HG03558 (cell line): ENCODE measurements at regions not wholly inside any gene's neighbourhood (a gene's known extent, or its start where the extent isn't known, plus 50 kb on each side); places are given as distances from the start of the nearest gene placed in this dataset.
"Not testable (repeated sequence)": the region's sequence is repeated elsewhere in the genome, so short reads cannot be mapped to it uniquely, and the experiment has no call there.

Source experiments
- ATAC-seq: cut with Tn5 transposase; IDR thresholded peaks from one replicate; pipeline ENCODE4 v1.9.1; 2021; ENCODE audit warnings: moderate number of reproducible peaks; ENCODE audit not compliant: unreplicated experiment; ENCODE audit errors: extremely low read depth

DNA sequence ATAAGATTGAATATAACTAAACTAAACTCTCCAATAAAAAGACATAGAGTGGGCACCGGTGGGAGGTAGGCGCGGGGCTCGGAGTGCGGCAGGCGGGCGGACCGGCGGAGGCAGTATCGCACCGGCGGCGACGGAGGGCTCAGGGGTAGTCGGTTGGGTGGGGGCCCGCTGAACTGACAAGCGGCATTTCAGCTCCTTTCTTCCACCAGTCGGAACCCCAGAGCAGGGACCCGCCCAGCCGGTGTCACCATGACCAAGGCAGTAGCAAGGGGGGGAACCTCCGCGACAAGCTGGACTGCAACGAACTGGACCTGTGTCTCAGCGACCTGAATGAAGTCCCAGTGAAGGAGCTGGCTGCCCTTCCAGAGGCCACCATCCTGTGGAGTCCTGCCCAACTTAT is 156.7 kb downstream of the HINT1 start:
- no peak for ATAC-seq

DNA sequence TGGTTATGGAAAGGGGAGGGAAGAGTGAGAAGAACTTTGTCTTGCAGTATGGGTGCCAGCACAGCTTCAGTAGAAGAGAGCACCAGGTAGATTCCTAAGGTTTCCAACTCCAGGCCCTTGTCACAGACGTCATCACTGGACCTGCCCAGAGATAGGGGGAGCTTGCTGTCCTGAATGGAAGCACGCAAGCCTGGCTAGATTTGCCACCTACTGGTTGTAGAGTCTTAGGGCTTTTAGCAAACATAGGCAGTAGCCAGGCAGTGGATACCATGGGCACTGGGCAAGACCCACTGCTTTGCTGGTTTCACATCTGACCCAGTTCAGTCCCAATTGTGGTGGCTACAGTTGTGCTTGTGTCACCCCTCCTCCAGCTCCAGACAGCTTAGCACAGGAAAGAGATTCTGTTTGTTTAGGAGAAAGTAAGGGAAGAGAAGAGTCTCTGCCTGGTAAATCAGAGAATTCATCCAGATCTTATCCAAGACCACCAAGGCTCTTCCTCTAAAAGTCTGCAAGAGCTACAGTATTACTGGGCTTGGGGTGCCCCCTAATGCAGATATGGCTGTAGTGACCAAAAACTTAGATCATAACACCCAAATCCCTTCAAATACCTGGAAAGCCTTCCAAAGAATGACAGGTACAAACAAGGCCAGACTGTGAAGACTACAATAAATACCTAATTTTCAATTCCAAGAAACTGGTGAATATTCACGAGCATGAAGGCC is 158.9 kb downstream of the HINT1 start:
- ATAC-seq, result no peak

DNA sequence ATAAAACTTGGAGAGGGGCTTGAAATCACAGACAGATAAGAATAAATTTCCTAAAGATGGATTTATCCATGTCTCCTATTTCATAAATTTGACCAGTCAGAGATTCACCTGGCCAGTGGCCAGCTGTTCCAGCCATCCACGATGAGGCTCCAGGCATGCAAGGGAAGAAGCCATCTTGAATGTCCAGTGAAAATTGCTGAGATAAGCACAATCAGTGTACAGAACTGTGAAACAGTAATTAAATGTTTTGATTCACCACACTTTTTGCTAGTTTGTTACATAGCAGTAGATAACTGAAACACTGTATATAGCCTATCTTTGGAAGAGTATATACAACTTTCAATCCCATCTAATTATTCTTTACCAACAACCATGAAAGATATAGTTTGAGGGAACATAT is 163.5 kb downstream of the HINT1 start:
- ATAC-seq, result no peak

DNA sequence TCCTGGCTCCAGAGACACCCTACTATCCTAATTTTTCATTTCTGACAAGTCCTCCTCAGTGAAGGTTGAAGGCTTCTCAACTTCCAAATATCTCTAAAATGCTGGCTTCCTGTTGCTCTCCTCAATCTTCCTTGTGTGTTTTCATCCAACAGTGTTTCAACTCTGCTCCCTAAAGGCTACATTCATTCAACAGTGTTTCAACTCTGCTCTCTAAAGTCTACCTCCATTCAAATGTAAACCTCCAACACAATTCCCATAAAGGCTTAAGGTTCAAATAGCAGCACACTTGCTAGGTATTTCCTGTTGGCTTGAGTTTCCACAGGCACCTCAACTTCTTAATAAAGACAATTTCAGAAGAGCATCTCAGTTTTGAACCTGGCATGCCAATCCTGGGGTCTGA is 164.8 kb downstream of the HINT1 start:
- no peak for ATAC-seq

DNA sequence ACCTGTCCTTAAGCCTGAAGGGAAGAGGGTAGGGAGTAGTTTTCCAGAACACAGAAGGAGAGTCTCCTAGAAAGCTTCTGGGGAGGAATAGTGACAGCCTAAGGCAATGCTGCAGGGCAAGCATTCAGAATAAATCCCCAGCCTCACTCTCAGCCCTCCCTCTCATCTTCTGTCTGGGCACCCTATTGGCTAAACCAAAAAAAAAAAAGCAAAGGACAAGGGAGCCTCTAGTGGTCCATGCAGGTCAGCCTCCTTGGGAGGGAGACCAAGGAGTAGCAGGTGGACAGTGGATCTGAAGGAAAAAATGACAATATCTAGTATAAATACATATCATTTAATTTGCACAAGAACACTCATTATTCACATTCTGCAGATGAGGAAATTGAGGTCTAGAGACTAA is 168.3 kb downstream of the HINT1 start:
- ATAC-seq, result not testable (repeated sequence)

DNA sequence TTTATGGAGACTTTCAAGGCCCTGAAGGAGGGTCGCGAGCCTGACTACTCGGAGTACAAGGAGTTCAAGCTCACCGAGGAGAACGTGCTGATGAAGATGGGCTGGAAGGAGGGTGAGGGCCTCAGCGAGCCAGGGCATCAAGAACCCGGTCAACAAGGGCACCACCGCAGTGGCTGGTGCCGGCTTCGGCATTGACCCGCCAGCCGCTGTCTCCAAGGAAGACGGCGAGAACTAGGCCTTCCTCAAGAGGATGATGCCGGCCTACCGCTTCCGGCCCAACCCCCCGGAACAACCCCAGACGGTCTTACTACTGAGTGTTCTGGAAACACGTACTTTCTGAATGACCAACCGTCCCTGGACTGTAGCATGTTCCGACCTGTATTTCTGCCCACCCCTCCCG is 169.2 kb downstream of the HINT1 start:
- no peak for ATAC-seq

DNA sequence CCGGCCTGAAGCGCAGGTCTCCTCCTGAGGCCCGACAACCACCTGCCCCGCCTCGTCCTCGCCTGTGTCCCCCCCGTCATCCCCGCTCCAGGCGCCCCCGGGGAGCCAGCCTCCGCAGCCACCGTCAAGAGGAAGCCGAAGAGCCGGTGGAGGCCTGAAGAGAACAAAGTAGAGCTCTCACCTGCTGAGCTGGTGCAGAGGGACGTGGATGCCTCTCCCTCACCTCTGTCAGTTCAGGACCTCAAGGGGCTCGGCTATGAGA is 169.9 kb downstream of the HINT1 start:
- no peak for ATAC-seq

DNA sequence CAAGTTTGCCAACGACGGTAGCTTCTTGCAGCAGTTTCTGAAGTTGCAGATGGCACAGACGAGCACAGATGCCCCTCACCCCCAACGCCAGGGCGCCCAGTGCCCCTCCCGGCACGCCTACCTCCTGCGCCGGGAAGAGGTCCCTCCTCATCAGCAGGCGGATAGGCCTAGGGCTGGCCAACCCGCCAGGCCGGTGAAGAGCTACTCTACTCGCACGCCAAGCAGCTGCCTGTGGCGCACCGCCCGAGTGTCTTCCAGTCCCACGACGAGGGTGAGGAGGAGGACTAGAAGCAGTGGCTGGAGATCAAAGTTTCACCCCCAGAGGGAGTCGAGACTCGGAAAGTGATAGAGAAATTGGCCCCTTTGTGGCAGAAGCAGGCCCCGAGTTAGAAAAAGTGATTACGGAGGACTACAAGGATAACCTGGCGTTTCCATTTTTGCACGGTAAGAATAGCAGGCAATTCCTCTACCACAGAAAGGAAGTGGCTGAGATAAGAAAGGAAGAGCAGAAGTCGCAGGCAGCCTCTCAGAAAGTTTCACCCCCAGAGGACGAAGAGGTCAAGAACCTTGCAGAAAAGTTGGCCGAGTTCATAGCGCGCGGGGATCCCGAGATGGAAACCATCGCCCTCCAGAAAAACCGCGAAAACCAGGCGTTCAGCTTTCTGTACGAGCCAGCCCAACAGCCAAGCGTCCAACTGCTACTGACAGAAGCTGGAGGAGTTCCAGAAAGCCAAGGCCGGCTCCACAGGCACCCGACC is 170.4 kb downstream of the HINT1 start:
- ATAC-seq, result no peak

DNA sequence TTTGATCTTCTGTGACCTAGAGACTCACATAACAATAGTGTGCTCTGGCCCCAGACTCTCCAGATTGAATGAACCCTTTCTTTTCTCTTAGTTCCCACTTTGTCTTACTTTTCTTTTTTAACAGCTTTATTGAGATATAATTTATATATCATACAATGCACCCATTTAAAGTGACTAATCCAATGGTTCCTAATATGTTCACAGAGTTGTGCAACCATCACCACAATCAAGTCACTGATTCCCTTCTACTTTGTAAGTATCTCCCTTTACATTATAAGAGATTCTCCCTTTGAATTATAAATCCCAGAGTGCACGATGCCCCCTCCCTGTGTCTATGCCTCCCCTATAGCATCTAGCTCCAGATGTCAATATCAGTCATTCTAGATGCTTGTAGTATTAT is 172.4 kb downstream of the HINT1 start:
- ATAC-seq, result no peak

DNA sequence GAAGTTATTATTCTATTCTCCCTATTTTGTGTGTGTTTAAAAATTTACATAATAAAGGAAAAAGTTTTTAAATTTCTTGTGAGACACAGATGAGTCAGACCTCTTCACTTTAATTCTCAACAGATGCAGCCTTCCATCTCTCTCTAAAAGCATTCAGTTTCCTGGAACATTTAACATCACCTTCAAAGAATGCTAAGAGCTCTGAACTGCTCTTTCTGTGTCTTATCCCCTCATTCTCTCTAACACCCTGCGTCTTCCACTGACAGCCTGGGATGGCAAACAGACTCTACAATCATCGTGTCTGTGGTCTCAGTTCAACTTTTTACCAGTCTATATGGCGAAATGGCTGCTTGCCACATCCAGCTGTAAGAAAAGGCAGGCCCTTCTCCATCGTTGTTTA is 173.0 kb downstream of the HINT1 start:
- ATAC-seq, result no peak

DNA sequence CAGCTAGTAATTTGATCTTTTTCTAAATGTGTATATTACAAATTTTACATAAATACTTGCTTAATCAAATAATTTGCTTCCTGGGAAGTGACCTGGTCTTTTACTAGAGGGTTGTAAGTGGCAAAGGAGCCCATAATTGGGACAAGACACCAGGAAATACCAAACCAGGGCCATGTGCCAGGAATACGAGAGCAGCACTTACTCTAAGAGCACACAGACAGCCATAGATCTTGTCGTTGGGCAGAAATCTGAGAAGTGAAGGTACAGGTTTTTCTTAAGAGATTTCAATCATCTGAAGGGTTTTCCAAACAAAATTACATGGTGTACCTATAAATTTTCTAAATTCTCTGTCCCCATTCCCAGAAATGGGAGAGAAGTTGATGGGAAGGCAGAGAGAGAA is 179.3 kb downstream of the HINT1 start:
- no peak for ATAC-seq

DNA sequence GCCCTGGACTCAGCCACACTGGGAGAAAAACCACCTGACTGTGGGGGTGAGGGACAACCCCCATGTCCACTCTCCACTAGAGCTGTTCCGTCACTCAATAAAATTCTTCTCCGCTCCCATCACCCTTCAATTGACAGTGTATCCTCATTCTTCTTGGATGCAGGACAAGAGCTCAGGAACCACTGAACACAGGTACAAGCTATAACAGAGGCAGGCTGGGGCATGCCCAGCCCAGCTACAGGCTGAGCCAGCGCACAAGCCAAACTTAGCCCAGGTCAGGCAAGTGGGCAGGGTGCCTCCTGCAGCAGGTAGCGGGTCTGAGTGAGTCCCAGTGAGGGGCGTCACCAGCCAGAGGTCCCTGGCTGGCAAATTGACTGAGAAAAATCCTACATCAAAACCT is 183.4 kb downstream of the HINT1 start:
- ATAC-seq, result no peak

DNA sequence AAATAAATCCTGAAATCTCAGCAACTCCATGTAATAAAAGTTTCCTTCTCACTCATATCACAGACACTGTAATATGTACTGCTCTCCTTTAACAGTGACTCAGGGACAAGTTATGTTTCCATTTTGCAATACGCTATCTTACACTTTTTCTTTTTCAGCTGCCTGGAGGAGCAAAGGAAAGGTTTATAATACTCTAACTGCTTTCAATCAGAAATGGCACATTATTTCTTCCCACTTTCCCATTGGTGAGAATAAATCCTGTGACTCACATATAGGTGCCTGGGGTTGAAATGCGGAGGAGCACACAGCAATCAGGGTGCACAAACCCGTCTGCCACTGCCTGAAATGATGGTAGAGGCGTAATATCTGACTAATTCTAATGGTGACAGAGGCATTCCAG is 186.6 kb downstream of the HINT1 start:
- ATAC-seq, result no peak

DNA sequence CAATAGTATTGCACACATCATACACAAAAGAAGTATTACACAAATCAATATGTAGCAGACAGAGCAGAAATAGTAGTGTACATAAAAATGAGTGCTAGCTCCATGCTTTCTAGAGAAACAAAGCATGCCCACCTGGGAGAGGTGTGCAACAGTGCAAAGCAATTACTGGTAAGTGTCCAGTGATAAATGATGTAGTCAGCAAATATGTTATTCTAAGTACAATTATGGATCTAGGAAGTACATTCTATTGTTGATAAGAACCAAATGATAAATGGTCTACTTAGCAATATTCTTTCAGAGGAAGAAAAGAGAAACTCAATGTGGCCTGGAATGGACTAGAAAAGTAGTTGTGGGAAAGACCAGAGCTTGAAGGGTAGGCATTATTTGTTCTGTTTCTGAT is 188.6 kb downstream of the HINT1 start:
- no peak for ATAC-seq

DNA sequence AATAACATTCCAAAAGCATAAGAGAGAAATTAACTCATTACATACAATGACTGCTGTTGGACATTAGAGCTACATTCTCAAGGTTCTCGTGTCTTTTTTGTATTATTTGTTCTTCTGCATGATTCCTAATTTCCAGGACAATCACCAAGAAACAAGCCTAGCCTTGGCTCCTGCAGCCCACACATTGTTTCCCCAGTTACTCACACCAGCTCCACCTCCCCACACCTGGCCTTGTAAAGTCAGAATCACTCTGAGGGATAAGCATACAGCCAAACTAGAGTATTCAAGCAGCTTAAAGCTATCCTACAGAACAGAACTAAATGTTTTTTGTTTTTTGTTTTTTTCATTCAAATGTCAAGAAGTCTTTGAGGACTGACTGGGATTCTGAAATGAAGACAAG is 189.2 kb downstream of the HINT1 start:
- ATAC-seq, result no peak

DNA sequence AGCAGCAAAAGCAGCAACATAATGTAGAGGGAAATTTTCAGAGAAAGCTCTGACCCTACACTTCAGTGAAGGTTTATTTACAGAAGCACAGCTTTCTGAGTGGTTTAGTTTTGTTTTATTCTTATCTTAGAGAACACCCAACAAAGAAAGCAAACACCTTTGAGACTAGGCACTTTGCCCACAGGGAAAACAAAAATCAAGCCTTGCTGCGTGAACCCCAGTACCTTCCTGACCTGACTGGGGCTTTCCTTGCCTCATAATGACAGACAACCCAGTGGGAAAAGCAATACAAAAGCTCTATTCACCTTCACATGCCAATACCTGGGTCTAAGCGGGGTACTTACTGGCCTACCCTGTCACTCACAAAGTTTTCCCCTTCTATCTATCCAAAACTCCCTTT is 189.8 kb downstream of the HINT1 start:
- no peak for ATAC-seq

DNA sequence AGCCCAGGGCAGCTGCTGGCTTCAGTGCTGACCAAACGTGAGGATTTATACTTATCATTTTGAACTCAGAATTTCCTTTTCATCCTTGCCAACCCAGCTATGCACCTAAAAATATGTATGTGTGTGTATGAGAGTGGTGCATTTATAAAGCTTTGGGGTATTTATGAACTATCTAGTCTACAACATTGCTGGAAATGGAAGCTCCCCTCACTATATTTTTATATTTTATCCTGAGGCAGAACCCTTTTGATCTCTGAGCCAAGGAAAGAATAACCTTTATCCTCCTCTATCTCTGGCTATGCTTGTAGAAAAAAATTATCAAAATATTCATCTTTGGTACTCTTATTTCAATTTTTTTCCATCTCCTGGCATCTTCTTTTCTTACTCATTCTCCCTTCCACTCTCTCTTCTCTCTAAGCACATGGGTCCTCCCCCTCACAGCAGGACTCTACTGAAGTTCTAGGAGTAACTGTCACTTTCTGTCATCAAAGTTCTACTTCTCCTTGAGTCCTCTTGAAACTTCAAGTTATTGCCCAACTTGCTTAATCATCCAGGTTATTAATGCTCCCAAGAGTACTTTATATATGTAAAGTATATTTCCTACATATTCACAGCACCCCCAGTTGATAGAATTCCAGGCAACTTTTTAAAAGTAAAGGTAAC is 190.9 kb downstream of the HINT1 start:
- no peak for ATAC-seq

DNA sequence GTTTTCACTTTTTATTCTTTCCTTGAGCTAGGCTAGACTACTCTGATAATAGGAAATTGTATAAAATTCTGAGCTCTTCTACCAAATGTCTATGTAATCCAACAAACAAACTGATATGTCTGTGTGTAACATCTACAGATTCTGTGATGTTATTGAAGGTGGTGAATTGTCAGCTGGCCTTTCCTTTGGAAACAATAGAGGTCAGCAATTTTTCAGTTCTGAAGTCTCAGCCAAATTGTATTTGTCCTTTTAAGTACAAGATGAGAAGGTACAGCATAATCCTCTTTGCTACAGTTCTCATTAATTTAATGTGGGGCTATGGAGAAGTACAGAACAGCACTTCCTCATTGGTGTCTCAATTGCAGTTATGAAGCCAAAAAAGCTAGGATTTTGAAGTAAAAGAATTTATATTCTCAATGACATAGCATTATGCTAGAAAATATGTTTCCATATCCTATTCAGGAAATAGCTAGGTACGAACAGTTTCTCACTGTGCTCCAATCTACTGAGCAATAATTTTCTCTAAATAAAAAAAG is 198.0 kb downstream of the HINT1 start:
- no peak for ATAC-seq

DNA sequence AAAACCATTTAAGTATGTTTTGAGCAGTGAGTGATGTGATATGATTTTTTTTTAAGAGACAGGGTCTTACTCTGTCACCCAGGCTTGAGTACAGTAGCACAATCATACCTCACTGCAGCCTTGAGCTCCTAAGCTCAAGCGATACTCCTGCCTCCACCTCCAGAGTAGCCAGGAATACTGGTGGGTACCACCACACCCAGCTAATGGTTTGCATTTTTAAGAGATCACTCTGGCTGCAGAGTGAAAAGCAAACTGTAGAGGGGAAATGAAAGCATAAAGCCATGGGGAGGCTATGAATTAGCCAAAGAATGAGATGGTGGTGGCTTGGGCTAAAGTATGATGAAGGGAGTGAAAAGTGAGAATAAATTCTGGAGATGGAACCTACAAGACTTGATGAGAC is 199.1 kb downstream of the HINT1 start:
- ATAC-seq, result no peak

DNA sequence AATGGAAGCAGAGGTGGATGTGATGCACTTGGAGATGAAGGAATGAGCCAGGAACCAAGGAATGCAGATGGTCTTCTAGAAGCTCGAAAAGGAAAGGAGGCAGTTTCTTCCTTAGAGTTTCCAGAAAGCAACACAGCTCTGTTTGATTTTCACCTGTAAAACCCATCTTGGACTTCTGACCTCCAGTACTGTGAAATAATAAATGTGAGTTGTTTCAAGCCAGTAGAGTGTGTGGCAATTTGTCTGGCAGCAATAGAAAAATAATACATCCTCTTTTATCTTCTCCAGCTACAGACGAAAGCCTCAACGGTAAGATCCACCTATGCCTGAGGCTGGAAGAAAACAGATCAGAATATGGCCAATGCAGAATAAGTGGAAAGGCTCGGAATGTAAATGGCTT is 199.7 kb downstream of the HINT1 start:
- no peak for ATAC-seq
